ENCODE measurements at regions not wholly inside any gene's neighbourhood (a gene's known extent, or its start where the extent isn't known, plus 50 kb on each side); places are given as distances from the start of the nearest gene placed in this dataset.
"Not testable (repeated sequence)": the region's sequence is repeated elsewhere in the genome, so short reads cannot be mapped to it uniquely, and the experiment has no call there.

DNA sequence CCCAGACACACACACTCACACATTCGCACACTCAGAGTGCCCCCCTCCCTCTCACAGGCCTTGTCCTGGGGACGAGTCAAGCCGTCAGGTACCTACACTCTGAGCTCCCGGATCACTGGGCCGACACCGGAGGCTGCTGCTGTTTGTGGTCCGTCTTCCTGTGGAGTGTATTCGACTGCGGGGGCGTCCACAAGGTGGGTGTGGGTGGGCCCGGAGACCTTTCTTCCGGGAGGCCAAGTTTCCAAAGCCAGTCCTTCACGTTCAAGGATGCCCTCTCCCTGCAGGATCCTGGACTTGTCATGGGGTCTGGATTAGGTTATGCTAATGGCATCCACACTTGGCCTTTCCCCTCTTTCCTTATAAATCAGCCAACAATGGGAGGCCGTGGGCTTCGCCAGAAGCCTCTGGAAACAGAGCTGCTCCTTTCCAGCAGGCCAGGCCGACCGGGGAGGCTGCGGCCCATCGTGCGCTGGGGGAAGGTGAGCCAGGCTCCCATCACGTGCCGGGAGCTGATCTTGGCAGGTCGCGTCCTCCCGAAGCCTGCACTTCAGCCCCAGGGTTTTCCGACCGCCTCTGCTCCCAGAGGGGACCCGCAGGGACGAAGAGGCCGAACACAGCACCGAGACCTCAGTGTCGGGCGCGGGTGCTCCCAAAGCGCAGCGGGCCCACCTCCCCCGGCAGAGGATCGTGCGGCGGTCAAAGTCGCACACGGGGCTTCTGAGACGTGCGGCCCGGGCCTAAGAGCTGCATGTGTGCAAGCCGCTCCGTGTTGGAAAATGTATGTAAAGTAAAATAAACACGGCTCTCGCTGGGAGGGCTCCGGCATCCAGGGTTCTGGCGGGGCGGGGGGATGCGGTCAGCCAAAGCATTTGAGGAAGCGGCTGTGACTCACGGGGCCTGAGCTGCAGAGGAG lies 196.5 kb upstream of the ZNF469 start:
- not testable (repeated sequence) for TF ChIP-seq REST (IDR thresholded peaks at IDR 0.05; ENCODE audit: insufficient replicate concordance, low read depth); POLR2AphosphoS5 (IDR thresholded peaks at IDR 0.05; ENCODE audit: low read depth)
